ENCODE measurements at regions not wholly inside any gene's neighbourhood (a gene's known extent, or its start where the extent isn't known, plus 50 kb on each side); places are given as distances from the start of the nearest gene placed in this dataset.

- TF ChIP-seq CTCF (IDR thresholded peaks at IDR 0.05; ENCODE audit: low read depth, low read length): no peak
- no peak overlapping the region for H3K4me3 ChIP-seq (ENCODE audit: low read depth, low read length)
These were observed 56.6 kb downstream of the SPRY2 start for GRCh38 chr13:80284290-80284689.

- no peak for TF ChIP-seq CTCF (IDR thresholded peaks at IDR 0.05; ENCODE audit: low read depth, low read length)
- no peak overlapping the region for H3K4me3 ChIP-seq (ENCODE audit: low read depth, low read length)
These were observed 62.2 kb downstream of the SPRY2 start for GRCh38 chr13:80278706-80279105.

- H3K4me3 ChIP-seq (ENCODE audit: low read depth, low read length): no peak overlapping the region
- TF ChIP-seq CTCF (IDR thresholded peaks at IDR 0.05; ENCODE audit: low read depth, low read length): no peak
These were observed 64.3 kb downstream of the SPRY2 start for GRCh38 chr13:80276371-80277289.

- no peak overlapping the region for H3K4me3 ChIP-seq (ENCODE audit: low read depth, low read length)
- no peak for TF ChIP-seq CTCF (IDR thresholded peaks at IDR 0.05; ENCODE audit: low read depth, low read length)
These were observed 66.3 kb downstream of the SPRY2 start for GRCh38 chr13:80274643-80275042.

GRCh38 chr13:80273718-80274117 lies 67.2 kb downstream of the SPRY2 start:
- no peak overlapping the region for H3K4me3 ChIP-seq (ENCODE audit: low read depth, low read length)
- TF ChIP-seq CTCF (IDR thresholded peaks at IDR 0.05; ENCODE audit: low read depth, low read length): no peak

- TF ChIP-seq CTCF (IDR thresholded peaks at IDR 0.05; ENCODE audit: low read depth, low read length): no peak
- H3K4me3 ChIP-seq (ENCODE audit: low read depth, low read length): no peak overlapping the region
These were observed 75.6 kb downstream of the SPRY2 start for GRCh38 chr13:80265348-80265747.

GRCh38 chr13:80263745-80264513 lies 77.0 kb downstream of the SPRY2 start:
- no peak for TF ChIP-seq CTCF (IDR thresholded peaks at IDR 0.05; ENCODE audit: low read depth, low read length)
- H3K4me3 ChIP-seq (ENCODE audit: low read depth, low read length): no peak overlapping the region

All from WI38 (cell line).